CMK (cell line): ENCODE measurements at regions not wholly inside any gene's neighbourhood (a gene's known extent, or its start where the extent isn't known, plus 50 kb on each side); places are given as distances from the start of the nearest gene placed in this dataset.

ENCODE experiments used
- DNase-seq: peaks from one replicate; pipeline ENCODE4 v3.0.0-alpha.2; 2010; ENCODE audit warnings: low read depth

- DNase-seq, result no peak
These were observed 52.5 kb upstream of the ARL8B start for GRCh38 chr3:5069627-5070026.

GRCh38 chr3:5071061-5071460 is 51.0 kb upstream of the ARL8B start:
- DNase-seq, result no peak

- no peak for DNase-seq
These were observed 49.8 kb upstream of the ARL8B start for GRCh38 chr3:5072100-5072816.
